Stomach (tissue), 4 donors: ENCODE measurements at regions not wholly inside any gene's neighbourhood (a gene's known extent, or its start where the extent isn't known, plus 50 kb on each side); places are given as distances from the start of the nearest gene placed in this dataset.

Experiments
- CTCF ChIP-seq, 7 experiments: fragments of 450-650 bp in 4 of 7; fragments of 200-600 bp in 3 of 7; sonication (generic) in 3 of 7; IDR thresholded peaks; one replicate each; pipeline ENCODE4 v1.5.1; 2016 to 2019; ENCODE audit warnings: antibody characterized with exemption in 7 of 7, control low read depth in 2 of 7, mild to moderate bottlenecking in 1 of 7
- POLR2A ChIP-seq, 4 donors: fragments of 450-650 bp; IDR thresholded peaks; one replicate each; pipeline ENCODE4 v1.6.1; 2016; ENCODE audit warnings: antibody characterized with exemption in 4 of 4, control low read depth in 2 of 4, mild to moderate bottlenecking in 1 of 4, moderate library complexity in 1 of 4
- POLR2AphosphoS5 ChIP-seq, 3 donors: sonication (generic); formaldehyde crosslinking; IDR thresholded peaks; one replicate each; pipeline ENCODE4 v1.6.1; 2016; ENCODE audit warnings: antibody characterized with exemption in 3 of 3

GRCh38 chr3:81005992-81006391, 755.5 kb downstream of the GBE1 start:
- TF ChIP-seq CTCF (IDR thresholded peaks at IDR 0.05) (no peak), POLR2AphosphoS5 (IDR thresholded peaks at IDR 0.05) (no peak), POLR2A (IDR thresholded peaks at IDR 0.05) (no peak)
